ENCODE measurements at regions not wholly inside any gene's neighbourhood (a gene's known extent, or its start where the extent isn't known, plus 50 kb on each side); places are given as distances from the start of the nearest gene placed in this dataset.
"Not testable (repeated sequence)": the region's sequence is repeated elsewhere in the genome, so short reads cannot be mapped to it uniquely, and the experiment has no call there.

DNA sequence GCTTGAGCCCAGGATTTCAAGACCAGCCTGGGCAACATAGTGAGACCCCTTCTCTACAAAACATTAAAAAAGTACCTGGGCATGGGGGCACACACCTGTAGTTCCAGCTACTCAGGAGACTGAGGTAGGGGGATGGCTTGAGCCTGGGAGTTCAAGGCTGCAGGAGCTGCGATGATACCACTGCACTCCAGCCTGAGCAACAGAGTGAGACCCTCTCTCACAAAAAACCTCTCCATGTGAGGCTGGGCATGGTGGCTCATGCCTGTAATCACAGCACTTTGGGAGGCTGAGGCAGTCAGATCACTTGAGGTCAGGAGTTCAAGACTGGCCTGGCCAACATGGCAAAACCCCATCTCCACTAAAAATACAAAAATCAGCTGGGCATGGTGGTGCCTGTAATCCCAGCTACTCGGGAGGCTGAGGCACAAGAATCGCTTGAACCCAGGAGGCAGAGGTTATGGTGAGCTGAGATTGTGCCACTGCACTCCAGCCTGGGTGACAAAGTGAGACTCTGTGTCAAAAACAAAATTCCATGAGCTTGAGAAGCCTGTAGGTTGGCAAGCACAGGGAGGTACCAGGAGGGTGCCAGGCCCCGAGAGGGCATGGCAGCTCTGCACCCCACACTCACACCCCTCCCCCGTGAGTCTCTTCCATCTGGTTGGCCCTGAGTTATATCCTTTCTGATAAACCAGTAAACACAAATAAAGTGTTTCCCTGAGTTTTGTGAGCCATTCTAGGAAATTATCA lies 88.8 kb downstream of the KCNJ18 start:
- TF ChIP-seq, protein P1, sequence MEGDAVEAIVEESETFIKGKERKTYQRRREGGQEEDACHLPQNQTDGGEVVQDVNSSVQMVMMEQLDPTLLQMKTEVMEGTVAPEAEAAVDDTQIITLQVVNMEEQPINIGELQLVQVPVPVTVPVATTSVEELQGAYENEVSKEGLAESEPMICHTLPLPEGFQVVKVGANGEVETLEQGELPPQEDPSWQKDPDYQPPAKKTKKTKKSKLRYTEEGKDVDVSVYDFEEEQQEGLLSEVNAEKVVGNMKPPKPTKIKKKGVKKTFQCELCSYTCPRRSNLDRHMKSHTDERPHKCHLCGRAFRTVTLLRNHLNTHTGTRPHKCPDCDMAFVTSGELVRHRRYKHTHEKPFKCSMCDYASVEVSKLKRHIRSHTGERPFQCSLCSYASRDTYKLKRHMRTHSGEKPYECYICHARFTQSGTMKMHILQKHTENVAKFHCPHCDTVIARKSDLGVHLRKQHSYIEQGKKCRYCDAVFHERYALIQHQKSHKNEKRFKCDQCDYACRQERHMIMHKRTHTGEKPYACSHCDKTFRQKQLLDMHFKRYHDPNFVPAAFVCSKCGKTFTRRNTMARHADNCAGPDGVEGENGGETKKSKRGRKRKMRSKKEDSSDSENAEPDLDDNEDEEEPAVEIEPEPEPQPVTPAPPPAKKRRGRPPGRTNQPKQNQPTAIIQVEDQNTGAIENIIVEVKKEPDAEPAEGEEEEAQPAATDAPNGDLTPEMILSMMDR (IDR thresholded peaks at IDR 0.05): not testable (repeated sequence)
- TF ChIP-seq POLR2A (IDR thresholded peaks at IDR 0.05): not testable (repeated sequence)

All from upper lobe of left lung (tissue), 4 donors.